Endodermal cell (in vitro differentiated cells): ENCODE measurements at regions not wholly inside any gene's neighbourhood (a gene's known extent, or its start where the extent isn't known, plus 50 kb on each side); places are given as distances from the start of the nearest gene placed in this dataset.
"Not testable (repeated sequence)": the region's sequence is repeated elsewhere in the genome, so short reads cannot be mapped to it uniquely, and the experiment has no call there.

Experiments
- DNase-seq: peaks from one replicate; pipeline ENCODE4 v3.0.0-alpha.2; 2017
- H3K27ac ChIP-seq: 2 replicates; pipeline ENCODE4 v1.5.1; 2013; ENCODE audit warnings: mild to moderate bottlenecking, low read depth, low read length, moderate library complexity
- H3K27me3 ChIP-seq: 2 replicates; pipeline ENCODE4 v1.6.1; 2013; ENCODE audit warnings: mild to moderate bottlenecking, low read length, moderate library complexity; ENCODE audit not compliant: insufficient read depth, control insufficient read depth, poor library complexity, severe bottlenecking
- H3K36me3 ChIP-seq: 2 replicates; pipeline ENCODE4 v1.7.0; 2013; ENCODE audit warnings: mild to moderate bottlenecking, low read length, moderate library complexity; ENCODE audit not compliant: control insufficient read depth, insufficient read depth
- H3K4me1 ChIP-seq: one replicate; pipeline ENCODE4 v1.7.0; 2013; ENCODE audit warnings: low read length; ENCODE audit not compliant: control insufficient read depth, insufficient read depth
- H3K4me3 ChIP-seq: 2 replicates; pipeline ENCODE4 v1.5.1; 2013; ENCODE audit warnings: mild to moderate bottlenecking, low read length, moderate library complexity
- H3K9ac ChIP-seq: 2 replicates; pipeline ENCODE4 v1.6.1; 2013; ENCODE audit warnings: mild to moderate bottlenecking, low read length, moderate library complexity; ENCODE audit not compliant: poor library complexity, severe bottlenecking; ENCODE audit errors: extremely low read depth
- H3K9me3 ChIP-seq: 2 replicates; pipeline ENCODE4 v1.6.1; 2013; ENCODE audit warnings: mild to moderate bottlenecking, low read length, moderate library complexity; ENCODE audit not compliant: control insufficient read depth
- H3K27ac Mint-ChIP-seq: 2 replicates; pipeline ENCODE4 v1.8.0; 2020; ENCODE audit warnings: mixed read lengths
- H3K27me3 Mint-ChIP-seq: 2 replicates; pipeline ENCODE4 v1.8.0; 2021; ENCODE audit warnings: mild to moderate bottlenecking, mixed read lengths; ENCODE audit not compliant: insufficient read depth
- H3K36me3 Mint-ChIP-seq: 2 replicates; pipeline ENCODE4 v1.8.0; 2020; ENCODE audit warnings: low read depth, mixed read lengths
- H3K4me1 Mint-ChIP-seq: 2 replicates; pipeline ENCODE4 v1.8.0; 2020; ENCODE audit warnings: mixed read lengths
- H3K4me3 Mint-ChIP-seq: 2 replicates; pipeline ENCODE4 v1.8.0; 2020; ENCODE audit warnings: mild to moderate bottlenecking, moderate library complexity, mixed read lengths
- H3K9me3 Mint-ChIP-seq: 2 replicates; pipeline ENCODE4 v1.8.0; 2020; ENCODE audit warnings: mild to moderate bottlenecking, mixed read lengths
- CTCF ChIP-seq: fragments of 200-600 bp; sonication (generic); conservative IDR thresholded peaks from 2 replicates; pipeline ENCODE4 v1.5.0; 2021; ENCODE audit warnings: antibody characterized with exemption, mild to moderate bottlenecking
- WGBS, 2 experiments: methylation state at CpG; one replicate each; pipeline versions ENCODE4 v1.1.5 to v1.1.7; 2013; ENCODE audit warnings: missing lambda C conversion rate in 2 of 2, mixed read lengths in 1 of 2; ENCODE audit not compliant: insufficient coverage in 1 of 2, insufficient read length in 1 of 2; 5-methylcytosine and 5-hydroxymethylcytosine counted together

- H3K9me3 ChIP-seq = no peaks in the 10 kb centered on the region
- Mint-ChIP-seq H3K27ac (no peak overlapping the region), H3K27me3 (no peaks in the 10 kb centered on the region), H3K4me1 (no peaks in the 10 kb centered on the region), H3K4me3 (no peak overlapping the region), H3K9me3 (no peaks in the 10 kb centered on the region), H3K36me3 (no peaks in the 10 kb centered on the region)
- H3K9ac ChIP-seq = no peak overlapping the region
- H3K36me3 ChIP-seq = no peaks in the 10 kb centered on the region
- H3K27me3 ChIP-seq = no peaks in the 10 kb centered on the region
- H3K27ac ChIP-seq = no peak overlapping the region
- H3K4me1 ChIP-seq = no peaks in the 10 kb centered on the region
- no peak overlapping the region for H3K4me3 ChIP-seq
- DNase-seq = no peak
- no peak for TF ChIP-seq CTCF
- 87% methylated on average over 3 to 4 of the region's 4 CpGs for WGBS, 2 experiments
Measured at GRCh38 chr22:41034706-41035105, 57.7 kb upstream of the EP300 start.

- TF ChIP-seq CTCF = no peak
- DNase-seq = no peak
- H3K36me3 Mint-ChIP-seq = no peaks in the 10 kb centered on the region
Measured at GRCh38 chr22:41036924-41037323, 55.5 kb upstream of the EP300 start.

GRCh38 chr22:41038732-41039131 is 53.7 kb upstream of the EP300 start:
- 84 to 88% methylated on average over 2 to 4 of the region's 4 CpGs for WGBS, 2 experiments
- Histone ChIP-seq H3K27ac (no peak overlapping the region), H3K9me3 (no peaks in the 10 kb centered on the region), H3K4me3 (no peak overlapping the region), H3K4me1 (no peaks in the 10 kb centered on the region), H3K9ac (no peak overlapping the region), H3K36me3 (no peaks in the 10 kb centered on the region), H3K27me3 (no peaks in the 10 kb centered on the region)
- Mint-ChIP-seq H3K27me3 (no peaks in the 10 kb centered on the region), H3K36me3 (no peaks in the 10 kb centered on the region), H3K4me3 (no peak overlapping the region), H3K9me3 (no peaks in the 10 kb centered on the region), H3K27ac (no peak overlapping the region), H3K4me1 (no peaks in the 10 kb centered on the region)
- no peak for DNase-seq
- TF ChIP-seq CTCF = no peak

More at GRCh38 chr22:41036924-41037323, 55.5 kb upstream of the EP300 start:
- Histone ChIP-seq H3K9ac (no peak overlapping the region), H3K9me3 (no peaks in the 10 kb centered on the region), H3K27ac (no peak overlapping the region), H3K4me1 (no peaks in the 10 kb centered on the region), H3K4me3 (no peak overlapping the region), H3K36me3 (no peaks in the 10 kb centered on the region), H3K27me3 (no peaks in the 10 kb centered on the region)
- H3K27ac Mint-ChIP-seq = no peak overlapping the region
- no peak overlapping the region for H3K4me3 Mint-ChIP-seq
- H3K27me3 Mint-ChIP-seq = no peaks in the 10 kb centered on the region
- H3K9me3 Mint-ChIP-seq = no peaks in the 10 kb centered on the region
- H3K4me1 Mint-ChIP-seq = no peaks in the 10 kb centered on the region
- 76 to 90% methylated on average over 6 to 7 of the region's 7 CpGs for WGBS, 2 experiments

GRCh38 chr22:41039641-41040040 is 52.8 kb upstream of the EP300 start:
- not testable (repeated sequence) for H3K4me1 ChIP-seq, H3K9me3 Mint-ChIP-seq, H3K27me3 ChIP-seq, H3K4me3 Mint-ChIP-seq, H3K27ac Mint-ChIP-seq, H3K4me1 Mint-ChIP-seq, H3K36me3 ChIP-seq, H3K9me3 ChIP-seq, H3K36me3 Mint-ChIP-seq, H3K27ac ChIP-seq, H3K4me3 ChIP-seq, DNase-seq, H3K27me3 Mint-ChIP-seq, H3K9ac ChIP-seq
- 91 to 95% methylated on average over 3 to 9 of the region's 9 CpGs for WGBS, 2 experiments
